ENCODE measurements at regions not wholly inside any gene's neighbourhood (a gene's known extent, or its start where the extent isn't known, plus 50 kb on each side); places are given as distances from the start of the nearest gene placed in this dataset.

DNA sequence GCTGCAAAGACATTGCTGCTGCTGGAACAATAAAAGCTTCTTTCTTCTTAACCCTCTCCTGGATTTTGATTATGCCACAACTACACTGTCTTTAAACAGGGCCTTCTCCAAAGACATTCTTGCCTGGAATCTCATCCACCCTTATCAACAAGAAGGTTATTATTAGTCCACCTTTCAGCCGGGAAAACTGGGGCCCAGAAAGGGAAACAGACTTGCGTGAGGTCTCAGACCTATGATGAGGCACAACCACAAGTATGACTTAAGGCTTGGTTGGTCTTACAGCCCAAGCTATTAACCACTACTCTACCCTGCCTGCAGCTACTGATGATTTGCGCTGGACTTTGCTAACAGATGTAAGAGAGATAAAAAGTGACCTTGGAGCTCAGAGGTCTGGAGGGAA, 62.8 kb upstream of the CTNNBL1 start:
- H3K27me3 Mint-ChIP-seq (ENCODE audit: insufficient read depth) = peaks cover 50% of the 10 kb centered on the region
- no peaks in the 10 kb centered on the region for H3K9me3 Mint-ChIP-seq
- Histone ChIP-seq H3K36me3 (ENCODE audit: control insufficient read depth, insufficient read depth, low read length) (no peaks in the 10 kb centered on the region), H3K27me3 (ENCODE audit: control insufficient read depth, insufficient read depth, low read length, poor library complexity, severe bottlenecking) (peaks cover 80% of the 10 kb centered on the region), H3K9ac (ENCODE audit: extremely low read depth, low read length, poor library complexity, severe bottlenecking) (no peak overlapping the region), H3K27ac (ENCODE audit: low read depth, low read length) (no peak overlapping the region), H3K4me3 (ENCODE audit: low read length) (no peak overlapping the region), H3K9me3 (ENCODE audit: control insufficient read depth, low read length) (peaks cover 4% of the 10 kb centered on the region), H3K4me1 (ENCODE audit: control insufficient read depth, insufficient read depth, low read length) (no peaks in the 10 kb centered on the region)
- WGBS, 2 experiments (ENCODE audit: insufficient coverage in 1 of 2, insufficient read length in 1 of 2) = 50 to 75% methylated on average over 2 to 3 of the region's 3 CpGs
- no peak for DNase-seq
- H3K27ac Mint-ChIP-seq = no peak overlapping the region
- H3K4me3 Mint-ChIP-seq = no peak overlapping the region
- no peaks in the 10 kb centered on the region for H3K36me3 Mint-ChIP-seq (ENCODE audit: low read depth)
- H3K4me1 Mint-ChIP-seq = no peaks in the 10 kb centered on the region
- TF ChIP-seq, protein P1, sequence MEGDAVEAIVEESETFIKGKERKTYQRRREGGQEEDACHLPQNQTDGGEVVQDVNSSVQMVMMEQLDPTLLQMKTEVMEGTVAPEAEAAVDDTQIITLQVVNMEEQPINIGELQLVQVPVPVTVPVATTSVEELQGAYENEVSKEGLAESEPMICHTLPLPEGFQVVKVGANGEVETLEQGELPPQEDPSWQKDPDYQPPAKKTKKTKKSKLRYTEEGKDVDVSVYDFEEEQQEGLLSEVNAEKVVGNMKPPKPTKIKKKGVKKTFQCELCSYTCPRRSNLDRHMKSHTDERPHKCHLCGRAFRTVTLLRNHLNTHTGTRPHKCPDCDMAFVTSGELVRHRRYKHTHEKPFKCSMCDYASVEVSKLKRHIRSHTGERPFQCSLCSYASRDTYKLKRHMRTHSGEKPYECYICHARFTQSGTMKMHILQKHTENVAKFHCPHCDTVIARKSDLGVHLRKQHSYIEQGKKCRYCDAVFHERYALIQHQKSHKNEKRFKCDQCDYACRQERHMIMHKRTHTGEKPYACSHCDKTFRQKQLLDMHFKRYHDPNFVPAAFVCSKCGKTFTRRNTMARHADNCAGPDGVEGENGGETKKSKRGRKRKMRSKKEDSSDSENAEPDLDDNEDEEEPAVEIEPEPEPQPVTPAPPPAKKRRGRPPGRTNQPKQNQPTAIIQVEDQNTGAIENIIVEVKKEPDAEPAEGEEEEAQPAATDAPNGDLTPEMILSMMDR (conservative IDR thresholded peaks at IDR 0.05) = no peak

DNA sequence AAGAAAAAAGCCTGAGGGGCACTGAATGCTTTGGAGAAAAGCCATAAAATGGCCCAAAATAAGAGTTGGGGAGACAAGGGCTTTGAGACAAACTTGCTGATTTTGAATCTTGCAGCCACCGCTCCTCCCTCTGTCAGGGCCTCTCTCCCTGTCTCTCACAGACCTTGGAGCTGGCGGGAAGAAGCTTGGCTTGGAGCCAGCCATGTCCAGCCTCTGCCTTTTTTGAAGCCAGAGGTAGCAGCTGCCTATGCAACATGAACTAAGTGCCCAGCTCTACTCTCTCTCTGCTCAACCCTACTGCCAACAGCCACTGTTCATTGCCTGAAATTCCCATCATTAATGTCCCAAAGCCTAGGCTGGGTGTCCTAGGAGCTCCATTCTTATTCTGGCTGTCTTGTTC, 63.7 kb upstream of the CTNNBL1 start:
- Histone ChIP-seq H3K27ac (ENCODE audit: low read depth, low read length) (no peak overlapping the region), H3K4me3 (ENCODE audit: low read length) (no peak overlapping the region), H3K4me1 (ENCODE audit: control insufficient read depth, insufficient read depth, low read length) (no peaks in the 10 kb centered on the region), H3K27me3 (ENCODE audit: control insufficient read depth, insufficient read depth, low read length, poor library complexity, severe bottlenecking) (peaks cover 83% of the 10 kb centered on the region), H3K9me3 (ENCODE audit: control insufficient read depth, low read length) (peaks cover 4% of the 10 kb centered on the region), H3K9ac (ENCODE audit: extremely low read depth, low read length, poor library complexity, severe bottlenecking) (no peak overlapping the region), H3K36me3 (ENCODE audit: control insufficient read depth, insufficient read depth, low read length) (no peaks in the 10 kb centered on the region)
- Mint-ChIP-seq H3K4me1 (no peaks in the 10 kb centered on the region), H3K27me3 (ENCODE audit: insufficient read depth) (peaks cover 52% of the 10 kb centered on the region), H3K27ac (no peak overlapping the region), H3K36me3 (ENCODE audit: low read depth) (no peaks in the 10 kb centered on the region), H3K4me3 (no peak overlapping the region), H3K9me3 (no peaks in the 10 kb centered on the region)
- TF ChIP-seq, protein P1 (conservative IDR thresholded peaks at IDR 0.05) = no peak
- WGBS, 2 experiments (ENCODE audit: insufficient coverage in 1 of 2, insufficient read length in 1 of 2) = 73 to 81% methylated on average over 2 of the region's 2 CpGs
- DNase-seq = no peak

DNA sequence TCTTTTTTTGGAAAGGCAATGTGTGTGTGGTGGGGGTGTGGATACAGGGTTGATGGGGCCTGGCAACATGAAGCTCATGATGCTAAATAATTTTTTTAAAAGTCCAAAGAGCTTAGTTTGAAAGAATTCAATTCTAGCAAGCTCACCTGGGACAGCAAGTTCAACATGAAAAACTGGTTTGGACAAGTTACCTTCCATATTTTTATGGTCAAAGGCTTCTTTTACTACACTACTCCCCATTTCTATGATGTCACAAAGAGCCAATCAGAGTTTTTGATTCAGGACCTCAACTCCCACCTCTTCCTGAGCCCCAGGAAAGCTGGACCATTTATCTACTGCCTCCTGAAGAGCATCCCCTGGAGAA, 66.1 kb upstream of the CTNNBL1 start:
- no peak overlapping the region for H3K27ac Mint-ChIP-seq
- H3K9me3 ChIP-seq (ENCODE audit: control insufficient read depth, low read length) = no peaks in the 10 kb centered on the region
- peaks cover 46% of the 10 kb centered on the region for H3K27me3 Mint-ChIP-seq (ENCODE audit: insufficient read depth)

More for the DNA sequence above, 66.1 kb upstream of the CTNNBL1 start:
- H3K27me3 ChIP-seq (ENCODE audit: control insufficient read depth, insufficient read depth, low read length, poor library complexity, severe bottlenecking) = peaks cover 85% of the 10 kb centered on the region
- no peaks in the 10 kb centered on the region for H3K36me3 ChIP-seq (ENCODE audit: control insufficient read depth, insufficient read depth, low read length)
- Mint-ChIP-seq H3K36me3 (ENCODE audit: low read depth) (no peaks in the 10 kb centered on the region), H3K4me3 (no peak overlapping the region), H3K4me1 (no peaks in the 10 kb centered on the region), H3K9me3 (no peaks in the 10 kb centered on the region)
- DNase-seq = no peak
- H3K9ac ChIP-seq (ENCODE audit: extremely low read depth, low read length, poor library complexity, severe bottlenecking) = no peak overlapping the region
- H3K4me3 ChIP-seq (ENCODE audit: low read length) = no peak overlapping the region
- TF ChIP-seq, protein P1 (conservative IDR thresholded peaks at IDR 0.05) = no peak
- H3K4me1 ChIP-seq (ENCODE audit: control insufficient read depth, insufficient read depth, low read length) = no peaks in the 10 kb centered on the region
- H3K27ac ChIP-seq (ENCODE audit: low read depth, low read length) = no peak overlapping the region
